GM12891 (cell line): ENCODE measurements at regions not wholly inside any gene's neighbourhood (a gene's known extent, or its start where the extent isn't known, plus 50 kb on each side); places are given as distances from the start of the nearest gene placed in this dataset.
A peak's percentile ranks its signal among the peaks of the same experiment; 100 is the strongest.

Source experiments
- DNase-seq: peaks from one replicate; pipeline ENCODE4 v3.0.0; 2011; ENCODE audit warnings: low spot score; ENCODE audit not compliant: insufficient read length
- FAIRE-seq: peaks from 2 replicates; lab custom pipeline; 2011; peaks lifted over from hg19 to GRCh38; lab: Jason Lieb, UNC
- PAX5 ChIP-seq: IDR thresholded peaks from 2 replicates; pipeline ENCODE4 v1.6.1; 2011; ENCODE audit warnings: low read length, moderate library complexity, mild to moderate bottlenecking; ENCODE audit not compliant: insufficient read depth, severe bottlenecking
- POLR2A ChIP-seq: IDR thresholded peaks from 2 replicates; pipeline ENCODE4 v1.6.1; 2011; ENCODE audit warnings: low read depth, low read length, control low read depth
- POLR2AphosphoS5 ChIP-seq: IDR thresholded peaks from 2 replicates; pipeline ENCODE4 v1.6.1; 2011; ENCODE audit warnings: low read depth, low read length, control low read depth
- POU2F2 ChIP-seq: IDR thresholded peaks from 2 replicates; pipeline ENCODE4 v1.6.1; 2011; ENCODE audit warnings: low read depth, mild to moderate bottlenecking, control low read depth, low read length, moderate library complexity
- SPI1 ChIP-seq: IDR thresholded peaks from 2 replicates; pipeline ENCODE4 v1.6.1; 2011; ENCODE audit warnings: low read depth, low read length, control low read depth
- TAF1 ChIP-seq: IDR thresholded peaks from 2 replicates; pipeline ENCODE4 v1.6.1; 2011; ENCODE audit warnings: low read depth, low read length, control low read depth

DNA sequence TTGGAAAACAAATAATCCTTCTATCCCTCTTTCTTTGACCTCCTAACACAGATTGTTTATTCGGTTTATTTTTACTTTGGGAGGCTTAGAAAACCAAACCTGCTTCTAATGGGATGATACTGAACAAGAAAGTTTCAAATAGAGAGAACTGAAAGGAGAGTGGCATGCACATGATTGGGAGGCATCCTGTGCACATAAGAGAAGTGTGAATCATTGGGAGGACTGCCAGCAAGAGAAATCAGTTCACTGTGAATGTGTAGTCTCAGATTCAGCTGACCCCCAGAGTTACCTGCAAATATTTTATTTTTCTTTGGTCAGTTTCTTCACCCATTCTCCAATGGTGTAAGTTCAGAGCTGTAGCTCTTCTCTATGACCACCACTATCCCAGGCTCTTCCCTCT, 1363.2 kb upstream of the ACVR2A start:
- no peak for FAIRE-seq
- DNase-seq = no peak
- TF ChIP-seq POLR2A (no peak), SPI1 (no peak), TAF1 (no peak), POU2F2 (no peak), PAX5 (no peak), POLR2AphosphoS5 (no peak)

- FAIRE-seq (no peak), DNase-seq (no peak)
- TF ChIP-seq PAX5 (no peak), POLR2AphosphoS5 (no peak), SPI1 (no peak), POU2F2 (no peak), TAF1 (no peak), POLR2A (no peak)
These were observed 1367.4 kb upstream of the ACVR2A start for GRCh38 chr2:146477383-146477782.

- FAIRE-seq = no peak
- no peak for DNase-seq
- TF ChIP-seq SPI1 (no peak), POLR2A (no peak), PAX5 (no peak), POU2F2 (no peak), TAF1 (no peak), POLR2AphosphoS5 (no peak)
These were observed 1376.3 kb upstream of the ACVR2A start for GRCh38 chr2:146468578-146468977.

- DNase-seq = no peak
- TF ChIP-seq TAF1 = no peak
- no peak for FAIRE-seq
These were observed 1377.4 kb upstream of the ACVR2A start for GRCh38 chr2:146467425-146467824.

DNA sequence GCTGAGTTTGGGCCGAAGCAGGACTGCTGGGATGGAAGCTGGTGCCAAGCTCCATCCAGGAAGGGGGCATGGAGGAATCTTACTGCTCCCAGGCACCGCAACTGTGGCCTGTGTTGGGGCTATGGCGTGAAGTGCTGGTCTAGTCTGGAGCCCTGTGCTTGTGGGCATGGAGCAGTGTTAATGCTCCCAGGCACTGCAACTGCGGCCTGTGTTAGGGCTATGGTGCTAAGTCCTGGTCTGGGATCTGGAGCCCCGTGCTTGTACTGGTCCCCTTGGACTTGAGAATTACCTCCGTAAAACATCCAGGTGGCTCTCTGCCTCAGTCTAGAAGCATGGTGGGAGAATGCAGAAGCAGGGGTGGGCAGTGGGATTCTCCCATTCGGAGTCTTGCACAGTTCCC, 1379.4 kb upstream of the ACVR2A start:
- TF ChIP-seq POU2F2 (no peak), POLR2AphosphoS5 (no peak), TAF1 (no peak), PAX5 (no peak), SPI1 (no peak), POLR2A (no peak)
- FAIRE-seq = no peak
- DNase-seq = no peak

- no peak for TF ChIP-seq POLR2A
- no peak for TF ChIP-seq POU2F2
- no peak for TF ChIP-seq POLR2AphosphoS5
- no peak for TF ChIP-seq PAX5
- no peak for TF ChIP-seq TAF1
- peak; percentile 94 for TF ChIP-seq SPI1
- DNase-seq = no peak
- FAIRE-seq = no peak
These were observed 1383.8 kb upstream of the ACVR2A start for GRCh38 chr2:146461068-146461467.

DNA sequence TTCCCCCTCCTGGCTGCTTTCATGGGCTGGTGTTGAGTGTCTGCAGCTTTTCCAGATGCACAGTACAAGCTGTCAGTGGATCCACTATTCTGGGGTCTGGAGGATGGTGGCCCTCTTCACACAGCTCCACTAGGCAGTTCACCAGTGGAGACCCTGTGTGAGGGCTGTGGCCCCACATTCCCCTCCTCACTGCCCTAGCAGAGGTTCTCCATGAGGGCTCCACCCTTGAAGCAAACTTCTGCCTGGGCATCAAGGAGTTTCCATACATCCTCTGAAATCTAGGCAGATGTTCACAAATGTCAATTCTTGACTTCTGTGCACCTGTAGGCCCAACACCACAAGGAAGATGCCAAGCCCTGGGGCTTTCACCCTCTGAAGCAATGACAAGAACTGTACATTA, 1386.2 kb upstream of the ACVR2A start:
- FAIRE-seq = no peak
- DNase-seq = no peak
- TF ChIP-seq POLR2AphosphoS5 = no peak
- TF ChIP-seq SPI1 = no peak
- no peak for TF ChIP-seq TAF1
- no peak for TF ChIP-seq PAX5
- no peak for TF ChIP-seq POU2F2
- no peak for TF ChIP-seq POLR2A

DNA sequence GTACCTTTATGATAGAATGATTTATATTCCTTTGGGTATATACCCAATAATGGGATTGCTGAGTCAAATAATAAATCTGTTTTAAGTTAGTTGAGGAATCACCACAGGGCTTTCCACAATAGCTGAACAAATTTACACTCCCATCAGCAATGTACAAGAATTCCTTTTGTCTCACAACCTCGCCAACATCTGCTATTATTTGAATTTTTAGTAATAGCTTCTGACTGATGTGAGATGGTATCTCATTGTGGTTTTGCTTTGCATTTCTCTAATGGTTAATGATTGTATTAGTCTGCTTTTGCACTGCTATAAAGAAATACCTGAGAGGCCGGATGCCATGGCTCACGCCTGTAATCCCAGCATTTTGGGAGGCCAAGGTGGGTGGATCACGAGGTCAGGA, 1387.6 kb upstream of the ACVR2A start:
- no peak for TF ChIP-seq TAF1
- no peak for TF ChIP-seq SPI1
- no peak for TF ChIP-seq POLR2A
- no peak for TF ChIP-seq POU2F2
- TF ChIP-seq PAX5 = no peak
- no peak for TF ChIP-seq POLR2AphosphoS5
- no peak for FAIRE-seq
- DNase-seq = no peak

DNA sequence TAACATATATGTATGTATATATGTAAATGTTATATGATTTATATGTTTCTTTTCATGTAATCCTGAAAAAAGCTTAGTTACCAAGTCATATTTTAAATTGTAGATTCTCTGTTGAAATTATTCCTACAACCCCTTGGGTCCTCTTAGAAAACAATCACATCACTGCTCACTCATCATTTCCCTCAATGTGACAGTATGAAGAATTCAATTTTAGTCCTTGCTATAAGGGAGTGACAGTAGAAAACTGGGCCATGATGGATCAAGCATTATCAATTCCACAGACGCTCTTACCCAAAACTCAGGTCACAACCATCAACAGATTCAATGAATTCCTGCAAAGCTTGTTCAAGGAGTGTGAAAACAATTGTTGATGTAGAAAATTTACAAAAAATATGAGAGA, 1389.5 kb upstream of the ACVR2A start:
- no peak for DNase-seq
- no peak for TF ChIP-seq POLR2A
- TF ChIP-seq SPI1 = no peak
- TF ChIP-seq POLR2AphosphoS5 = no peak
- TF ChIP-seq PAX5 = no peak
- TF ChIP-seq POU2F2 = no peak
- no peak for TF ChIP-seq TAF1
- no peak for FAIRE-seq

DNA sequence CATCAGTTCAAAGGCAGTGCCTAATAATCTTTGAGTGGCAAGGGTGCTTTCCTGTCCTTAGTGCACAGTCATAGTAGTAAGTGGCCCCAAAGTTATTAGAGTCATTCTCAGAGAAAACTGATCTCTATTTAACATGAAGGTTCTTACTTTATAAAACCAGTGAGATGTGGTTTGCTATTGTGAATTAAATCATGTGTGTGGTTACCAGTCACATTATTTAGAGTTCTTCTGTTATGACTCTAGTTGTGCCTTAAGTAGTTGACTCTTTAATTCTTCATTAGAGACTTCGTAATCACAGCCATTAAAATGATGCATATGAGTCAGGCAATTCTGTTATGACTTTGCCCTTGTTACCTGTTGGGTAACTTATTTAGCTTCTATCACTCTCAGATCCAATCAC, 1392.9 kb upstream of the ACVR2A start:
- no peak for FAIRE-seq

More for the DNA sequence above, 1392.9 kb upstream of the ACVR2A start:
- TF ChIP-seq PAX5 (no peak), POLR2AphosphoS5 (no peak), POU2F2 (no peak), POLR2A (no peak), SPI1 (no peak), TAF1 (no peak)
- no peak for DNase-seq
